Stimulated activated CD8-positive, alpha-beta memory T cell treated with anti-CD3 and anti-CD28 coated beads, Interleukin-12 subunit alpha, Interleukin-12 subunit beta, amount 100 ng/mL, for 24 hours (primary cell): ENCODE measurements at regions not wholly inside any gene's neighbourhood (a gene's known extent, or its start where the extent isn't known, plus 50 kb on each side); places are given as distances from the start of the nearest gene placed in this dataset.
"Not testable (repeated sequence)": the region's sequence is repeated elsewhere in the genome, so short reads cannot be mapped to it uniquely, and the experiment has no call there.

Experiments
- DNase-seq: peaks from one replicate; pipeline ENCODE4 v3.0.0-alpha.2; 2020; ENCODE audit errors: extremely low read depth

GRCh38 chr16:72657164-72657563 is 390.8 kb downstream of the ZFHX3 start:
- DNase-seq, result no peak

DNA sequence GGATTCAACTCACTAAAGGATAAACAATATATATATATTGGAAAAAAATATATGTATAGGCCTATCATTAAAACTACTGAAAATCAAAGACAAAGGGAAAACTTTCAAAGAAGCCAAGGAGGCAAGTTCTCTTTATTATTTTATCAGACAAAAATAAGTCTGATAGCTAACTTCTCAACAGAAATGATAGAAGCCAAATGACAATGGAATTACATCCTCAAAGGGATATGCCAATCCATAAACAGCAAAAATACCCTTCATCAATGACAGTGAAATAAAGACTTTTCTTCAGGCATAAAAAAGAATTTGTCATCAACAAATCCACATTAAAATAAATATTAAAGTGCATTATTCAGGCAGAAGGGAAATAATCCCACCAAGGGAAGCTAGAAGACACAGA is 393.4 kb downstream of the ZFHX3 start:
- DNase-seq, result no peak

- no peak for DNase-seq
Observed at GRCh38 chr16:72649254-72649944, 398.5 kb downstream of the ZFHX3 start.

- DNase-seq, result no peak
Observed at GRCh38 chr16:72646615-72647014, 401.3 kb downstream of the ZFHX3 start.

DNA sequence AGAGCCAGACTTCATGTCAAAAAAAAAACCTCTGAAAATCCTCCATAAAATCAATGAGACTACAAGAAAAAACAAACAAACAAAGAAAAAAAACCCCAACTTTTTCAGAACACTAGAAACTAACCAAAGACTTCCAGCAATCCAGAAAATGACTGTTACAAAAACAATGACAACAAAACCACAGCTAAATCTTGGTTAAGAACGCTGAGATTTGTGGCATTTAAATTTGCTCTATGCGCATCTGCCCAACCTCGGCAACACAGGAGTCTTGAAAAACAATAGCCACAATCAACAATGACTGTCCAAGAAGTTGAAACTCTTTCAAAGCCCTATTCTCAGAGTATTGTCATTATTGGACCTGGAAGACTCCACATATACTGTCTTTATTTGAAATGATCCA is 402.4 kb downstream of the ZFHX3 start:
- DNase-seq, result no peak

- DNase-seq, result no peak
Observed at GRCh38 chr16:72644911-72645310, 403.0 kb downstream of the ZFHX3 start.

DNA sequence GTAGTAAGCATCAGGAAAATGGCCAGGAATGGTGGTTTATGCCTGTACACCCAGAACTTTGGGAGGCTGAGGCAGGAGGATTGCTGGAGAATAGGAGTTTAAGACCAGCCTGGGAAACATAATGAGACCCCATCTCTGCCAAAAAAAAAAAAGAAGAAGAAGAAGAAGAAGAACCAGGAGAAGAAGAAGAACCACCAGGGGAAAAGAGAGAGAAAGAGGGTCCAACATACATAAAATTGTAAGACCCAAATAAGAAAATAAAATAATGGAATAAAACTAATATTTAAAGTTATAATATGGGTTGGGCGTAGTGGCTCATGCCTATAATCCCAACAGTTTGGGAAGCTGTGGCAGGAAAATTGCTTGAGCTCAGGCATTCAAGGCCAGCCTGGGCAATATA is 408.4 kb downstream of the ZFHX3 start:
- DNase-seq, result no peak

DNA sequence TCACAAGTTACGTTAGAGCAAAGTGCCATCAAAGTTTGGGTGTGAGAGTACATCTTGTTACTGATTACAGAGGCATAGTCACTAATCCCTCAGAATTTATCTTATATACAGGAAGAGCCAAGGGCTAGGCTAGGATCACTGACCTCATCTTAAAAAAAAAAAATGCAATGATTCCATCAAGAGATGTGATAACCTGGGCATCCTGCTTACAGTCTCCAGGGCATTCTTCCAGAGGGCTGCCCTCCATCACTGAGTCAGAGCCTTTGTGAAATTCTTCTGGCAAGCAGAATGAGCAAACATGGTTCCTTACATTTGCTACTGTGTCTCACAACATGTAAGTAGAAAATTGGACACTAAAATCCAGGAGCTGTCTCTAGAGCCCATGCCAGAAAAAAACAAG is 410.6 kb downstream of the ZFHX3 start:
- DNase-seq, result no peak

DNA sequence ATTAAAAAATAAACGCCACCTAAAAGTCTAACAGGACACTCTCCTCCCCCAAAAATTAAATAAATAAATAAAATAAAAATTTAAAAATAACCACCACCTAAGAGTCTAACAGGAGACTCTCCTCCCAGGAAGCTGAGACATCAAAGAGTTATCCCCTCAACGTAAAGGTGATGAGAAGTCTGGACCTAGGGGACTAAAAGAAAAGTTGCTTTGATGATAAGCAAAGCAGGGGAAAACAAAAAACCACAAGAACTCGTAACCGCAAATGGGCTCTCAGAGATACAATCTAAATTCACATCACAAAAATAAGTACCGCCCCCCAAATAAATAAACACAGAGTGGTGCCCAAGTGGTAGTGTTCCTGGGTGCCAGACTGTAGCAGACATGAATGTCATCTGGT is 412.2 kb downstream of the ZFHX3 start:
- no peak for DNase-seq

DNA sequence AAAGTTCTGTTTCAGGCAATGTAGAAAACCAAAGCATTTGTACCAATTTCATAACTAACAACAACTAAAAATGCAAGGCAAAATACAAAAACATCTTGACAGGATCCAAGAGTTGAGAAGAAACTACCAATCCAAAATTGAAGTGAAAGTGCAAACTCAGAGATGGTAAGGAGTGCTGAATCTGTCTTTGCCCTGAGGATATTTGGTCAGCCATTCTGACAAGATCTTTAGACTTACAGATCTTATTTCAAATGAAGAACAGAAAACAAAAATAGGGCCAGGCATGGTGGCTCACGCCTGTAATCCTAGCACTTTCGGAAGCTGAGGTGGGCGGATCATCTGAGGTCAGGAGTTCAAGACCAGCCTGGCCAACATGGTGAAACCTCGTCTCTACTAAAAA is 412.8 kb downstream of the ZFHX3 start:
- no peak for DNase-seq

DNA sequence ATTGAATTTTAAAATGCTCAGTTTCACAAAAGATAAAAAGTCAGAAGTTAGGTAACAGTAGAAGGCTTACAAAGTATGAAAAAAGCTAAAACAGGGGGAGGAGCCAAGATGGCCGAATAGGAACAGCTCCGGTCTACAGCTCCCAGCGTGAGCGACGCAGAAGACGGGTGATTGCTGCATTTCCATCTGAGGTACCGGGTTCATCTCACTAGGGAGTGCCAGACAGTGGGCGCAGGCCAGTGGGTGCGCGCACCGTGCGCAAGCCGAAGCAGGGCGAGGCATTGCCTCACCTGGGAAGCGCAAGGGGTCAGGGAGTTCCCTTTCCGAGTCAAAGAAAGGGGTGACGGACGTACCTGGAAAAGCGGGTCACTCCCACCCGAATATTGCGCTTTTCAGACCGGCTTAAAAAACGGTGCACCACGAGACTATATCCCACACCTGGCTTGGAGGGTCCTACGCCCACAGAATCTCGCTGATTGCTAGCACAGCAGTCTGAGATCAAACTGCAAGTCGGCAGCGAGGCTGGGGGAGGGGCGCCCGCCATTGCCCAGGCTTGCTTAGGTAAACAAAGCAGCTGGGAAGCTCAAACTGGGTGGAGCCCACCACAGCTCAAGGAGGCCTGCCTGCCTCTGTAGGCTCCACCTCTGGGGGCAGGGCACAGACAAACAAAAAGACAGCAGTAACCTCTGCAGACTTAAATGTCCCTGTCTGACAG is 420.6 kb downstream of the ZFHX3 start:
- not testable (repeated sequence) for DNase-seq

DNA sequence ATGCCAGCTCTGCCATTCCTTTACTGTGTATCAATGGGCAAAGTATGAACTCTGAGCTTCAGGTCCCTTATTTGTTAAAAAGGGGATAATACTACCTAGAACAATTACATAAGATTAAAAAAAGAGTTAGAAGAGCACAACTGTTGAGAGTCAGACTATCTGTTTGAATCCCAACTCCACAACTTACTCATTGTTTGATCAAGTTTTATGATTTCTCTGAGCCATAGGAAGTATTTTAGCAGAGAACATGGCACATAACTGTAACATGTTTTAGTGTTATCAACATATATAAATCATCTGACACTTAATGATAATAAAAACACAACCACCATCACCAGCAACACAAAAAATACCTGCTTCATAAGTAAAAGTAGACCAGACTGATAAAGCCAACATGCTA is 421.3 kb downstream of the ZFHX3 start:
- no peak for DNase-seq

- no peak for DNase-seq
Observed at GRCh38 chr16:72621651-72622050, 426.3 kb downstream of the ZFHX3 start.

GRCh38 chr16:72620853-72621252 is 427.1 kb downstream of the ZFHX3 start:
- no peak for DNase-seq

- DNase-seq, result no peak
Observed at GRCh38 chr16:72620348-72620747, 427.6 kb downstream of the ZFHX3 start.

GRCh38 chr16:72615856-72616255 is 432.1 kb downstream of the ZFHX3 start:
- no peak for DNase-seq

GRCh38 chr16:72612718-72613117 is 435.2 kb downstream of the ZFHX3 start:
- no peak for DNase-seq

DNA sequence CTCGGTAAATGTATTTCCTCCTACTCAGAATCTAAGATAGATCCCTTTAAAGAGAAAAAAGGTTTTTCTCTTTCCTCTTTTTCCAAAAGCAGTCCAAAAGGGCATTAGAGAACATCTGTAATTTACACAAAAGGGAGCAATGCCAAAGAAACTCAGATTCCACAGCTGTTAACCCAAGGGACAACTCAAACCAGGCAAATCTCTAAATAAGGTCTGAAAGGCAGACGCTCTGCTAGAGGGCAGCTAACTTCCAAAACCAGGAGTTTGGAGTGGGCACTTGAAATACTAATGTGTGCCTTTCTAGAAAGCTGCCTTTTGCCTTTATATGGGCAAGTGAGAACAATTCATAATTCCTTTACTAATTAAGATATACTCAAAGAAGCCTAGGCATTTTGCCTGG is 435.7 kb downstream of the ZFHX3 start:
- DNase-seq, result no peak

GRCh38 chr16:72609933-72610332 is 438.0 kb upstream of the PMFBP1 start:
- no peak for DNase-seq

DNA sequence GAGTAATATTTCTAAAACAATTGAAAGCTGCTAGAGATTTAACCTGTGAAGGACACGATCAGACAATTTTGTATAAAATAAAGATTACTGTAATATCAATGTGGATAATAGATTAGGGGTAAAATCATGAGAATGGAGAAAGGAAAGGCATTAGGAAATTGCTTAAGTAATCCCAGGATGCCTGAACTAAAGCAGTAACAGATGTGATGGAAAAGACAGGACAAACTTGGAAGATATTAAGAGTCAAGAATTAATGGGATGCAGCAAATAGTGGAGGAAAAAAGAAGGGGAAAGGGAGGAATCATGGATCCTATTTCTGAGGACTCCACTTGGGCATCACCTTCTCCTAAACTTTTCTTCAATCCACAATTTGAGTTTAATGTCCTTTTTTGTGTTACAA is 437.1 kb upstream of the PMFBP1 start:
- no peak for DNase-seq

DNA sequence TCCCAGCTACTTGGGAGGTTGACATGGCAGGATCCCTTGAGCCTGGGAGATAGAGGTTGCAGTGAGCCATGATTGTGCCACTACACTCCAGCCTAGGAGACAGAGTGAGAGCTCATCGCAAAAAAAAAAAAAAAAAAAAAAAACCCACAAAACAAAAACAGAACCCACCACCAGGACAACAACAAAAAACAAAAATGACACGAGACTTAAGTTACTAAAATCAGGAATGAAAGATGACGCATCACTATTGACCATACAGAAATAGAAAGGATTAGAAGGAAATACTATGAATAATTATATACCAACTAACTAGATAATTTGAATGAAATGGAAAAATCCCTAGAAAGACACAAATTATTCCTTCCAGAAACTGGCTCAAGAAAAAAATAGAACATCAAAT is 432.4 kb upstream of the PMFBP1 start:
- no peak for DNase-seq

GRCh38 chr16:72602499-72602898 is 430.5 kb upstream of the PMFBP1 start:
- DNase-seq, result no peak

DNA sequence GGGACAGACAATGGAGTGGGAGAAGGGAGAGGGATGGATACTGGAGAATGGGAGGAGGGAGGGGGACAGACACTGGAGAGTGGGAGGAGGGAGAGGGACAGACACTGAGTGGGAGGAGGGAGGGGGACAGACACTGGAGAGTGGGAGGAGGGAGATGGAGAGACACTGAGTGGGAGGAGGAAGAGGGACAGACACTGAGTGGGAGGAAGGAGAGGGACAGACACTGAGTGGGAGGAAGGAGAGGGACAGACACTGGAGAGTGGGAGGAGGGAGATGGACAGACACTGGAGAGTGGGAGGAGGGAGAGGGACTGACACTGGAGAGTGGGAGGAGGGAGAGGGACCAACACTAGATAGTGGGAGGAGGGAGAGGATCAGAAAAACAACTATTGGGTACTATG is 426.7 kb upstream of the PMFBP1 start:
- no peak for DNase-seq

- no peak for DNase-seq
Observed at GRCh38 chr16:72597938-72598337, 426.0 kb upstream of the PMFBP1 start.
